ENCODE measurements at regions not wholly inside any gene's neighbourhood (a gene's known extent, or its start where the extent isn't known, plus 50 kb on each side); places are given as distances from the start of the nearest gene placed in this dataset.

DNA sequence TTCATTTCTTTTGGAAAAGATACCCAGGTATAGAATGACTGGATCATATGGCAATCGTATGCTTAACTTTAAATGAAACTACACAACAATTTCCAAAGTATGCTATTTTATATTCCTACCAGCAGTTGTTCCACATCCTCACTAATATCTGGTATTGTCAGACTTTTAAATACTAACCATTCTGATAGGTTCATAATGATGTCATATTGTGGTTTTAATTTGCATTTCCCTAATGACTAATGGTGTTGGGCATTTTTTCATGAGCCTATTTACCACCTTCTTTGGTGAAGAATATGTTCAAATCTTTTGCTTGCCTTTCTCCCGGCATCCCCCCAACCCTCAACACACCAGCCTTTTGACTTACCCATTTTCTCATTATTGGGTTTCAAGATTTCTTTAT, 96.2 kb upstream of the HMGN3 start:
- no peak for DNase-seq (ENCODE audit: low read depth)
- no peak overlapping the region for H3K4me3 ChIP-seq (ENCODE audit: low read depth, low read length)
- TF ChIP-seq, protein P1, sequence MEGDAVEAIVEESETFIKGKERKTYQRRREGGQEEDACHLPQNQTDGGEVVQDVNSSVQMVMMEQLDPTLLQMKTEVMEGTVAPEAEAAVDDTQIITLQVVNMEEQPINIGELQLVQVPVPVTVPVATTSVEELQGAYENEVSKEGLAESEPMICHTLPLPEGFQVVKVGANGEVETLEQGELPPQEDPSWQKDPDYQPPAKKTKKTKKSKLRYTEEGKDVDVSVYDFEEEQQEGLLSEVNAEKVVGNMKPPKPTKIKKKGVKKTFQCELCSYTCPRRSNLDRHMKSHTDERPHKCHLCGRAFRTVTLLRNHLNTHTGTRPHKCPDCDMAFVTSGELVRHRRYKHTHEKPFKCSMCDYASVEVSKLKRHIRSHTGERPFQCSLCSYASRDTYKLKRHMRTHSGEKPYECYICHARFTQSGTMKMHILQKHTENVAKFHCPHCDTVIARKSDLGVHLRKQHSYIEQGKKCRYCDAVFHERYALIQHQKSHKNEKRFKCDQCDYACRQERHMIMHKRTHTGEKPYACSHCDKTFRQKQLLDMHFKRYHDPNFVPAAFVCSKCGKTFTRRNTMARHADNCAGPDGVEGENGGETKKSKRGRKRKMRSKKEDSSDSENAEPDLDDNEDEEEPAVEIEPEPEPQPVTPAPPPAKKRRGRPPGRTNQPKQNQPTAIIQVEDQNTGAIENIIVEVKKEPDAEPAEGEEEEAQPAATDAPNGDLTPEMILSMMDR (IDR thresholded peaks at IDR 0.05; ENCODE audit: insufficient read depth, low read depth, low read length, missing control alignments): no peak

DNA sequence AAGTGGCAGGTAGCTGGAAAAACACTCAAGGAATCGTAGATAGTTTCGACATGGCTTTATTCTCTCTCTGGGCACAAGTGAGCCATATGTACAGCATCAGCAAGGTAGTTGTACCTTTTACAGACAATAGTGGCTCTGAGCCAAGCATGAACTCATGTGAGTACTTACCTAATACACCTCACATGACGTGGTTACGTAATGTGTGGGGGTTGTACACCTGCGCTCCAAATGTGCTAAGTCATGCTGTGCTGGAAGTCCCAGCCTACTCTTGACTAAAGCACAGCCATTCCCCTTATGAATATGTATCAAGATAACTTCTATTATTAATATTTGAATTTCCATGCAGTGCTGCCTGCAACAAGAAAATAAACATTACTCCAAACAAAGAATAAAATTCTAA, 78.8 kb upstream of the HMGN3 start:
- H3K4me3 ChIP-seq (ENCODE audit: low read depth, low read length): no peak overlapping the region
- TF ChIP-seq, protein P1 (IDR thresholded peaks at IDR 0.05; ENCODE audit: insufficient read depth, low read depth, low read length, missing control alignments): no peak
- no peak for DNase-seq (ENCODE audit: low read depth)

DNA sequence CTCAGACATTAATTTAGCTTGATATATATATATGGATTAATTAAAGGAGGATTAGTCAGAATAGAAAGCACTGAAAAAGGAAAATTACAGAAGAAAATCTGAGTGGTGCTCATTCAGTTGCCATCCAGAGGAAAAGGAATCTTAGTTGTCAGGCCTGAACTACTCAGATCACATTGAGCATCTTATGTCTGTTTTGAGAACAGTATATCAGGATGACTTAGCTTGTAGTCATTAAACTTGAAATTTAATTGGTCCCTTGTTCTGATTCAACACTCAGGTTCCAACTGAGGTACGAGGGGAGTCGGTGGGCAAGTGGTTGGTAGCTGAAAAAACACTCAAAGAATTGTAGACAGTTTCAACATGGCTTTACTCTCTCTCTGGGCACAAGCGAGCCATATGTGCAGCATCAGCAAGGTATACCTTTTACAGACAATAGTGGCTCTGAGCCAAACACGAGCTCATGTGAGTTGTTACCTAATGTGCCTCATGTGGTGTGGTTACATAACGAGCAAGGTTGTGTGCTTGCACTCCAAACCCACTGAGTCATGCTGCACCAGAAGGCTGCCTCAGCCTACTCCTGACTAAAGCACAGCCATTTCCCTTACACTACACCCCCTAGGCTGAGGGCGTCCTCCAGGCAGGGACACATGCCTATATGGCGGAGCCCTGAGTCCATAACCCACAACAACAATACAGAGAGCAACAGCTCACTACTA, 73.0 kb upstream of the HMGN3 start:
- H3K4me3 ChIP-seq (ENCODE audit: low read depth, low read length): no peak overlapping the region
- DNase-seq (ENCODE audit: low read depth): no peak
- TF ChIP-seq, protein P1 (IDR thresholded peaks at IDR 0.05; ENCODE audit: insufficient read depth, low read depth, low read length, missing control alignments): no peak

DNA sequence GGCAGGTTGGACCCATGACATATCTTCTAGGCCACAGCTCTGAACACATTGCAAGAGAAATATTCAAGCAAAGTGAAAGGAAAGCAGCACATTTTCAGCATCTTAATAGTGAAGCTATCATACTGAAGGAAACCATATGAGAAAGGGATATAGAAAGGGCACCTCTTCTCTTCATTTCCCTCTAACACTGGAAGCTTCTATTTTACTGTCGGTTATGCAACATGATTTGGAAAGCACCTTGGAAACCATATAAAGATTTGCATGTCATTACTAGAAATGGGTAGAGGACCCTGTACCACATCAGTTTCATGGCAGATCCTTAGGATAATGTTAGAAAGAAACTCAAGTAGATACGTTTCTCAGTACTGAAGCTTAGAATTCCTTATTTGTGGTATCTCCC, 70.5 kb upstream of the HMGN3 start:
- peak; percentile 24 for DNase-seq (ENCODE audit: low read depth)
- TF ChIP-seq, protein P1 (IDR thresholded peaks at IDR 0.05; ENCODE audit: insufficient read depth, low read depth, low read length, missing control alignments): no peak
- H3K4me3 ChIP-seq (ENCODE audit: low read depth, low read length): no peak overlapping the region

DNA sequence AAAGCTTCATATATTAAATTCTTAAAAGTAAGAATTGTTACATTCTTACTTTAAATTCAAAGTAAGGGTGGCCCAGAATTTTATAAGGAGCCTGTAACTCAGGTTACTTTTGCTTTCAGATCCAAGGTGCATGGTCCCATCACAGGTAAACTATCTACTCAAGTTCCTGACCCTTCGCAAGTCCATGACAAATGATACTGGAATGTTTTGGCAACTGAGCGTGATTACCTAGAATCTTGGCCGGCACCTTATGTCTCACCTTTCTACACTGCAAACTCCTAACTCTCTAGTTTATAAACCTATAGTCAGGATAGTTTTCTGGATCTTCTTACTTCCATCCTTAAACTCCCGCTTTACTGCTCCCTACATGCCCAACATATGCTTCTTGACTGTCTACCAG, 67.9 kb upstream of the HMGN3 start:
- H3K4me3 ChIP-seq (ENCODE audit: low read depth, low read length): no peak overlapping the region
- TF ChIP-seq, protein P1 (IDR thresholded peaks at IDR 0.05; ENCODE audit: insufficient read depth, low read depth, low read length, missing control alignments): no peak
- DNase-seq (ENCODE audit: low read depth): no peak

DNA sequence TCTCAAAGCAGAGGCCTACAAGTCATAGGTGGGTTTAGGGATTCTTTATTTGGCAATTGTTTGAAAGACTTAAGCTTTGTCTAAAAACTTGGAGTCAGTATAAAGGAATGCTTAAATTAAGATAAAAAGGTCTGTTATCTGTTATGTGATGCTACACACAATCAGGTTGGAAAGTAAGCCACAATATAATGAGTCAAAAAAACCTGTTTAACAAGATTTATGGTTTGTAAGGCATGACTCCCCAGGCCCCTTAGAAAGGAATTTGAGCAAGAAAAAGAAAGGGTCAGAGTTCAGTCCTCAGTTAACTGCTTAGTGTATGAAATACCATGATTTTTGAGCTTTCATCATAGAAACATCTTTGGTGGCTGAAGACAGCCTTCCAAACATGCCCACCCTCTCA, 66.8 kb upstream of the HMGN3 start:
- TF ChIP-seq, protein P1 (IDR thresholded peaks at IDR 0.05; ENCODE audit: insufficient read depth, low read depth, low read length, missing control alignments): no peak
- no peak for DNase-seq (ENCODE audit: low read depth)
- H3K4me3 ChIP-seq (ENCODE audit: low read depth, low read length): no peak overlapping the region

DNA sequence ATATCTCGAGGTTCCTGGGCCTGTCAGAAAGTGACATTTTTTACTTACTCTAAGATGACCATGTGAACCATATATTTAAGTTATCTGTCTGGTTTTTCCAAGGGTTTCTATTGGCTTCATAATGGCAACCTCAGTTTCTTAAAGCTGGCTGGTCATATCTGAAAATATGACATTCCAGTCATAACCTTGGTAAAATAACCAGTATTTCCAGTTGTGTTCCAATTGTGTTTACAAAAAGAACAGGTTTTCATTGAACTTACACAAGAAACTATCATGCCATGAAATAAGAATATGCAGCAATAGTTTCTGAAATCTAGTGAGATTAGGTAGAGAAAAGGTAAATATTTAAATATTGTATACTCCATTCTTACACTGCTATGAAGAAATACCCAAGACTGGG, 61.7 kb upstream of the HMGN3 start:
- TF ChIP-seq, protein P1 (IDR thresholded peaks at IDR 0.05; ENCODE audit: insufficient read depth, low read depth, low read length, missing control alignments): no peak
- no peak for DNase-seq (ENCODE audit: low read depth)
- no peak overlapping the region for H3K4me3 ChIP-seq (ENCODE audit: low read depth, low read length)
